ENCODE measurements at regions not wholly inside any gene's neighbourhood (a gene's known extent, or its start where the extent isn't known, plus 50 kb on each side); places are given as distances from the start of the nearest gene placed in this dataset.

GRCh38 chr1:232553050-232553754 is 76.7 kb downstream of the SIPA1L2 start:
- TF ChIP-seq EZH2 (IDR thresholded peaks at IDR 0.05), result no peak
- no peak for TF ChIP-seq EZH2phosphoT487 (IDR thresholded peaks at IDR 0.05)
